Fibroblast of lung (primary cell): ENCODE measurements at regions not wholly inside any gene's neighbourhood (a gene's known extent, or its start where the extent isn't known, plus 50 kb on each side); places are given as distances from the start of the nearest gene placed in this dataset.

ENCODE experiments used
- EZH2 ChIP-seq: IDR thresholded peaks from 2 replicates; pipeline ENCODE4 v1.5.1; 2012; ENCODE audit warnings: low read length, control low read depth, mild to moderate bottlenecking; ENCODE audit errors: missing control alignments
- TF ChIP-seq, protein P1 (sequence below), 2 donors: IDR thresholded peaks in 1 of 2; conservative IDR thresholded peaks in 1 of 2; 1 replicate in 1 of 2; 2 replicates in 1 of 2; pipeline ENCODE4 v1.5.1; 2011 to 2012; ENCODE audit warnings: low read length in 2 of 2, control low read depth in 1 of 2, inconsistent platforms in 1 of 2, low read depth in 1 of 2, mild to moderate bottlenecking in 1 of 2

DNA sequence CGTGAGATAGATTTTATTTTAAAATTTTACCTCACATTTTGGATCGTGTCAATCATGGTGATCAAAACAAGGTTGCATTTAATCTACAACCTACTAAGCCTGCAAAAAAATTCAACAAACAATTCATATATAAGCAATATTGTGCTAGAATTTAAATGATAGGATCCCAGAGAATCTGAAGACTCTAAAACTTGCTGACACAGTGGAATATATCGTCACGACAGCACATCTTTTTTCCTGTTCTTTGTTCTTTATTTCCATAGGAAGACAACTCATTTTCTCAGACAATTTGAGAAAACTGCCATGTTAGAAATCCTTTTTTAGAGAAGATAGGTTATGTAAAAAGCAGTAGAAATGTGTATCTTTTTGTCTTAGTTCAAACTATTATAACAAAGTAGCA lies 820.2 kb upstream of the CELF2 start:
- TF ChIP-seq, protein P1, sequence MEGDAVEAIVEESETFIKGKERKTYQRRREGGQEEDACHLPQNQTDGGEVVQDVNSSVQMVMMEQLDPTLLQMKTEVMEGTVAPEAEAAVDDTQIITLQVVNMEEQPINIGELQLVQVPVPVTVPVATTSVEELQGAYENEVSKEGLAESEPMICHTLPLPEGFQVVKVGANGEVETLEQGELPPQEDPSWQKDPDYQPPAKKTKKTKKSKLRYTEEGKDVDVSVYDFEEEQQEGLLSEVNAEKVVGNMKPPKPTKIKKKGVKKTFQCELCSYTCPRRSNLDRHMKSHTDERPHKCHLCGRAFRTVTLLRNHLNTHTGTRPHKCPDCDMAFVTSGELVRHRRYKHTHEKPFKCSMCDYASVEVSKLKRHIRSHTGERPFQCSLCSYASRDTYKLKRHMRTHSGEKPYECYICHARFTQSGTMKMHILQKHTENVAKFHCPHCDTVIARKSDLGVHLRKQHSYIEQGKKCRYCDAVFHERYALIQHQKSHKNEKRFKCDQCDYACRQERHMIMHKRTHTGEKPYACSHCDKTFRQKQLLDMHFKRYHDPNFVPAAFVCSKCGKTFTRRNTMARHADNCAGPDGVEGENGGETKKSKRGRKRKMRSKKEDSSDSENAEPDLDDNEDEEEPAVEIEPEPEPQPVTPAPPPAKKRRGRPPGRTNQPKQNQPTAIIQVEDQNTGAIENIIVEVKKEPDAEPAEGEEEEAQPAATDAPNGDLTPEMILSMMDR (conservative IDR thresholded peaks at IDR 0.05 in 1 of 2, IDR thresholded peaks at IDR 0.05 in 1 of 2; ENCODE audit: low read depth in 1 of 2, low read length in 2 of 2), result no peak
- no peak for TF ChIP-seq EZH2
